NOMO-1 (cell line): ENCODE measurements at regions not wholly inside any gene's neighbourhood (a gene's known extent, or its start where the extent isn't known, plus 50 kb on each side); places are given as distances from the start of the nearest gene placed in this dataset.
"Not testable (repeated sequence)": the region's sequence is repeated elsewhere in the genome, so short reads cannot be mapped to it uniquely, and the experiment has no call there.

Source experiments
- DNase-seq, 2 experiments: peaks; one replicate each; lab custom pipeline; 2025; ENCODE audit not compliant: unreplicated experiment in 2 of 2; lab: John Stamatoyannopoulos, UW

DNA sequence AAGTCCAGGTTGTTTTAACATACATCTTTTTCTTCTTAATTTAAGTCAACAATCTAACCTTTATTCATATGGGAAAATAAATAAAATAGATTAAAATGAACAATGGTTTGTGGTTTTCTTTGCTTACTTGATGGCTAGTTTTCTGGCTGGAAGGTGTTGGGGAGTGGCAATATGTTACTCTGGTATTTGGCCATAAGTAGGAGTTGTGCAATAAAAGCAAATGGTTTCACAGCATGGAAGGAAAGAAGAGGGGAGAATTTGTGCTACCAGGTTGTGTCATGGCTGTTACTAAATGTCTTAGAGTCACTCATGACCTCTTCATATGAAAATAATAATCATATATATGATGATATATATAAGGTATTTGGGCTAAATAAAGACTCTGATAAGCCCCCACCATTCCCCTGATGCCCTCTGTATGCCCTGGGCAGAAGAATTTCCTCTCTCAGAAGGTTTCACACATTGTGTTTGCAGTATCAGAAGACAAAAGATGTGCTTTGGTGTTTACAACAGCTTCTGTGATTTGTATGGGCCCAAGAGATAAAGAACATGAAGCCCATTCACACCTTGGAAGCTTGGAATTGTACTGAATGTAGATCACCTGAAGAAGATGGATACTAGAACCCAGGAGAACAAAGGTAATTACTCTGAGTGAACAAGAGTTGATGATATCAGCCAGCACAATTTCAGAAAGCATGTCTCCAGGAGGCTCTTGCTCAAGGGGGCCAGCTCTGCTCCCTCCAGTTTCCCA, 160.9 kb downstream of the ALG10B start:
- no peak for DNase-seq

DNA sequence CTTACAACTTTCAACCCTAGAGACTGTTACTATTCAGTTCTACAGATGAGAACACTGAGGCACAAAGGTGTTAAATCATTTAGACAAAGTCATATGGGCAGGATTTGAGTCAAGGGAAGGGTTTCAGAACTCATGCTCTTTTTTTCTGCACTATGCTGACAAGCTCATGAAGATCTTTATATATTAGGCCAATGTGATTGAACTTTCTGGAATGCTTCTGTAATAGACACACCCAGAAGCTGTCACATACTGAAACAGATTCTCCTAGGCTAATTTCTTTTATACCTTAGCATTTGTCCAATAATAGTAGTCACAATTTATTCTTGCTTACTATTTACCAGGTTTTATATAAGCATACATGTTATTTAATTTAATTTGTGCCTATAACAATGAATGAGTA, 164.0 kb downstream of the ALG10B start:
- no peak for DNase-seq

DNA sequence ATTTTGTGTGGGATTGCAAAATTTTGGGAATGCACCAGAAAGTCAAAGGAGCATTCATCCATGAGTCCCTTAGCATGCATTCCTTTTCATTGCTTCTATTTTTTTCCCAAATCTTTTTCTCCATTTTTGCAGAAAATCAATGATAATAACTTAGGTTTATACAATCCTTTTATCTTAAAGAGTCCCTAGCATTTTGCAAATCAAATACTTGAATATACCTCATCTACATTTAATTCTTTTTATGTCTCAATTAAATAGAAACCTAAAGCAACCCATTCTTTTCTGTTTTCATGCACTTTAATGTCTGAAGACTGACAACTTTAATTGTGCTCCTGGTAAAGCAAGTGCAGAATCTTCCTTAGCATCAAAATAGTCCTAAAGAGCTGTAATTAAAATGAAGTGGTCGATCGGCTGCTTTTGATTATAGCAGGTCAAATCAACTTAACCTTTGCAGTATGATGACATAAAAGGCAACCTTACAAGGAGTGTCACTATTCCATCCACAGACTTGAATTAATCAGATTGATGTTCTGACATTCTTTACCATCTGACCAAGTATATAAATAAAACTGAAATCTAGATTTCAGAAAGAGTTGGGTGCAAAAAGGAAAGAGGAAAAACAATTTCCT, 168.4 kb downstream of the ALG10B start:
- DNase-seq, result no peak

DNA sequence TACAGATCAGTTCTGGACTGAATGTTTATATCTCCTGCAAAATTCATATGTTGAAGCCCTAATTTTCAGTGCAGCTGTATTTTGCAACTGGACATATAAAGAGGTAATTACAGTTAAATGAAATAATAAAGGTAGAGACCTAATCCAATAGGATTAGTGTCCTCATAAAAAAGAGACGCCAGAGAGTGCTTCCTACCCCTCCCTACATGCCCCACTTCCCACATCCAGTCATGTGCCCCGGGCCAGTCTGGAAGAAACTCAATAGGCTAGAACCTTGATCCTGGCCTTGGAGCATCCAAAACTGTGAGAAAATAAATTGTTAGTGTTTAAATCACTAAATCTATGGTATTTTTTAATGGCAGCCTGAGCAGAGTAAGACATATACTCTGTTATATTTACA, 172.3 kb downstream of the ALG10B start:
- DNase-seq, result no peak

DNA sequence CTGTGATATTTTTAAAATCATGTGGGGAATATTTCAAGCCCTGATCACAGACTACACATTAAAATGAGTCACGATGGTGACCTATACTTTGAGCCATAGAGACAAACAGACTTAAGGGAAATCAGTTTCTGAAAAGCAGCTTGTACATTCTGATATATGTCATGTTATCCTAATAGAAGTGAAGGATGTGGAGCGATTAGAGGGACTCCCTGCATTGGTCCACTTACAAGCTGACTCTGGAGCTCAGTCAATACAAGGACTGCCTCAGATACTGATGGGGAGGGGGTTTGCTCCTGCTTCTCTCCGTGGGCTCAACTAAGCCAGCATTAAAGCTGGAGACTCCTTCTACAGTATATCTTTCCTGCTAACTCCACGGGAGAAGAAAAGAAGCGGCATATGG, 173.5 kb downstream of the ALG10B start:
- DNase-seq, result no peak

DNA sequence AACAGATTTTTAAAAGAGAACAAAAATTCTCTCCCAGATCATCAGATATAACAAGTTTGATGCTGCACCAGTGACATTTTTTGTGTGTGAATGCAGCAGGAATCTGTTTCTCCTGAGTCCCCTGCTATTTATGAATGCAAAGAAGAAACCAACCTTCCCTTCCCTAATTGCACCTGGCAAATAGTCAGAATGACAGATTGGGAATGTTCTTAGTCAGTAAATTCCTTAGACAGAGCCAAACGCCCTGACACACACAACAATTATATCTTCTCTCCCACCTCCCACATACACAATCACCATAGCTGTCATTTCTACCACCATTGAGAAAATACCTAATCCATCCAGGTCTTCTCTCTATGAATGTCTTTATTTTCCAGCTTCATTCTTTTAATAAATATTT, 174.4 kb downstream of the ALG10B start:
- DNase-seq, result no peak

DNA sequence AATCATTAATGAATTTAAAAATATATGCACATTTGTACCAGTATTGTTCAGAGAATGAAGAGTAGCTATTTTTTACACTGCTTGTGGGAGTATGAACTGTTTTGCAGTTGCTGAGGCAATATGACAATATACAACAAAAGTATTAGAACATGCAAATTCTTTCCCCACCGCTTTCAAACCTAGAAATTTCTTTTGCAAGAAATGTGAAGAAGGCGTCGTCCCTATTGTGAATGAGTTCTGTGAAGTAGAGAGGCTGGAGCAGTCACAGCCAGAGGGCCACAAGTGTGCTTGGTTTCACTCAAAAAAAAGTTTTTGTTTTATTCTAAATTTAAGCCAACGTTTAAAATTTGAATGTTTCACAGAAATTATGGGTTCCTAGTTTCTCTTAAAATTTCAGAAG, 184.9 kb downstream of the ALG10B start:
- DNase-seq, result no peak

DNA sequence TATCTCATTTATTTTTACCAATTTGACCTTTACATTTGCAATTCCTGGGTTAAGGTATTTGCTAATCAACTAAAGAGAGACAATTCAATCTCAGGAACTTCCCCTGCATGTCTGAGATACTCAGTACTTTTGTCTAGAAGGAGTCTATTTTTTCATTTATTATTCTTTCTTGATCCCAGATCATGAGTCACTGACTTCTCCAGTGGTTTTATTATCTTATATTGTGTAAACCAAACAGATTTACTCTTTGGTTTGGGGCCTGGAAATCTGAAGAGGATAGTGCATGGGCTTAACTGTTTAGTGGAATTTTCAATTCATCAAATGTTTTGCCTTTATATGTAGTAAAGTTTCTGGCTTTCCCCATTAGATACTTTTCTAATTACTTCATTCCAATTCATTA, 185.4 kb downstream of the ALG10B start:
- no peak for DNase-seq

DNA sequence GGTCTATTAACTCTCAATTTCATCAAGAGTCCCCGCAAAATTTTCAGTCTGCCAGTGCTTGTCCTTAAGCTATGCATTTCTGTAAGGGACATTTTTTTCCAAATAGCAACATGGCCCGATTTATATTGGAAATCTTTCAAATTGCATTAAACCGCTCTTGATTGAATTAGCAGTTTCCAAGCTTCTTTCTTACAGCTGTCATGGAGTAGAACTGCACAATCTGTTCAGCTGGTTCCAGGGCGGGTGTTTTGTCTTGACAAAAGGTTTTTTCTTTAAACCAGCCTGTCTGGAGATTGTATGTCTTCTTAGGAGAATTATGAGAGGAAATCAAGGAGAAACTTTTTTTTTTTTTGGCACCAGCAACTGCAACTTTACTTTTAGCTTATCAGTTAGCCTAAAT, 185.8 kb downstream of the ALG10B start:
- DNase-seq, result no peak

DNA sequence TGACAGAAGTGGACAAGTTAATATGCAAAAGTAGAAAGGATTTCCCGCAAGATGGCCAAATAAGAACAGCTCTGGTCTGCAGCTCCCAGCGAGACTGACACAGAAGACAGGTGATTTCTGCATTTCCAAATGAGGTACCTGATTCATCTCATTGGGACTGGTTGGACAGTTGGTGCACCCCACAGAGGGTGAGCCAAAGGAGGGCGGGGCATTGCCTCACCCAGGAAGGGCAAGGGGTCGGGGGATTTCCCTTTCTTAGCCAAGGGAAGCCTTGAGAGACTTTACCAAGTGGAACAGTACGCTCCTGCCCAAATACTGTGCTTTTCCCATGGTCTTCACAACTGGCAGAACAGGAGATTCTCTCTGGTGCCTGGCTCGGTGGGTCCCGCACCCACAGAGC, 191.3 kb downstream of the ALG10B start:
- no peak for DNase-seq

DNA sequence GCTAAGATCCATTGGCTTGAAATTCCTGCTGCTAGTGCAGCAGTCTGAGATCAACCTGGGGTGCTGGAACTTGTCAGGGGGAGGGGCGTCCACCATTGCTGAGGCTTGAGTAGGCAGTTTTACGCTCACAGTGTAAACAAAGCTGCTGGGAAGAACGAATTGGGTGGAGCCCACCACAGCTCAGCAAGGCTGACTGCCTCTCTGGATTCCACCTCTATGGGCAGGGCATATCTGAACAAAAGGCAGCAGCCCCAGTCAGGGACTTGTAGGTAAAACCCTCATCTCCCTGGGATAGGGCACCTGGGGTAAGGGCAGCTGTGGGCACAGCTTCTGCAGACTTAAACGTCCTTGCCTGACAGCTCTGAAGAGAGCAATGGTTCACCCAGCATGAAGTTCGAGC, 191.7 kb downstream of the ALG10B start:
- no peak for DNase-seq

DNA sequence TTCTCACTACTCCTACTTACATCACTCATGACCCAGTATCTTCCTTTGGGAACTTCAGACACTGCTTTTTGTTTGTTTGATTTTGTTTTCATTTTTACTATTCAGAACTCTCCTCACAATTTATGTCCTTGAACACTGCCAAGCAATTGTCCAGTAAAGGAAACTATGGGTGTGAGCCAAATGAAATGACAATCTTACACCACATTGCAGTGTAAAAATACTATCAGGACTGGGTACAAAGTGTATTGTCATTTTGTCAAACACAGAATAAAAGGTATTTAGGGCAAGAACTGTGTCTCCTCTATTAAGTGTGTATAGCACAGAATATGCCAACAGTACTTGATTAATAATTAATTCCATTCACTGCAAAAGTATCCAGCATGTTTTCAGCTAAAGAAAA, 199.3 kb downstream of the ALG10B start:
- no peak for DNase-seq

DNA sequence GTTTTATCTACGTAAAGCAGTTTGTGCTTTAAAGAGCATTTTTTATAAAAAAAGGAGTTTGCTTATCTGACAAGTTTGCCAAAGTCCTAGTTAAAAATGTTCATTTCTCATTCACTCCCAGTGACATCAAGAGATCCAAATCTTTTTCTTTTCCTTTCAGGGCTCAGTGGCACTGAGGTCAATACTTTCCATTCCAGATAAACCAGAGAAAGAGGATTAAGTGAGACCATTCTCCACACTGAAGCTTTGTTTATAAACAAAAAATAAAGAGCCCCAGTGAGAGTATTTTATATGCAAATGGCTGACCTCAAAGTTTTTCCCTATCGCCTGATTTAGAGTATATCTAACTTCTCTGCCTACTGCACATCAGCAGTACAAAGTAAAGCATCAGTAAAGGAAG, 199.8 kb downstream of the ALG10B start:
- no peak for DNase-seq

DNA sequence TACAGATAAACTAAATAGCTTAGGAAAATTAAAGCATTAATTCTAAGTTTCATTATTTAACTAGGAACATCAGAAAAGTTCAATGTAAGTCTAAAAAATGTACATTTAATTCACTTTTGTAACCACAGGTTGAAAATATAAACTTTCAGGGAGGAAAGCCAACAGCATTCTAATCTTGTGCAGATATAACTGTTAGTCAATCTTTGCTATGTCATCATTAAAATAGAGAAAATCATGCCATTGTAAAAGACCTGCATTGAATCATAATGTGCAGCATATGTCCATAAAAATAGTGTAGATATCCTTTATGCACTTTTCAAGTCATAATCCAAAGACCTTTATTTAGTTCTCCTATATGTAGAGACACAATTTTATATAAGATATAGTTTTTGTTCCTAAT, 207.3 kb downstream of the ALG10B start:
- DNase-seq, result no peak

DNA sequence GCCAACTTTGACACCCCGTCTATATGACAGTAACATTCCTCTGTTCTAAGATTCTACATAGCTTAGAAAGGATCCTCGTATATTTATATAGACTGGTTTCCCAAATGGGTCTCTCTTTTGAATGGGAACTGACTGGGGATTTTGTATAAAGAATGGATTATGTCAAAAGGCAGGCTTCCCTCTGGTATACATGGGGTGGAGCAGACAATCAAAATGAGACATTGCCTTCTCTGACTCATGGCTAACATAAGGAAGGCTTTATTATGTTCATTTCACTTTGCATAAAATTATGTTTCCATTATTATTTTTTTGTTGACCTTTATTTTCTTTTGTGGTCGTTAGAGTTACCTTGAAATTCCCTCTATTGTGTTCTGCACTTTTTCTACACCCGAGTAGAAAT, 211.1 kb downstream of the ALG10B start:
- DNase-seq, result no peak

DNA sequence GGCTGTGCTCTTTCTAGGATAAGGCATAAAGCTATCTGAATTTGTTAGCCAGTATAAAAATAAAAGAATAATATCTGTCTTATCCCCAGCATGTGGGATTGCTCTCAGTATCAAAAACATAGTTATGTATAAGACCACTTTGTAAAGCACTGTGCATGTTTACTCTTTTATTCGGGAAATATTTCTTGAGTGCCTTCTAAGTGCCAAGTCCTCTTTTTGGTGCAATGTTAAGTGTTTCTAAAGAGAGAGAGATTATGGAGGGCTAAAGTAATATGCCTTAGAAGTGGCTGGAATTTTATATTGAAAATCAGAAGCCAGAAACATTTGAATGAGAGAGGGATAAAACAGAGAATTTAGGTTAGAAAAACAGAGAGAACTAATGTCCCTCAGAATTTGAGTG, 212.0 kb downstream of the ALG10B start:
- DNase-seq, result no peak

DNA sequence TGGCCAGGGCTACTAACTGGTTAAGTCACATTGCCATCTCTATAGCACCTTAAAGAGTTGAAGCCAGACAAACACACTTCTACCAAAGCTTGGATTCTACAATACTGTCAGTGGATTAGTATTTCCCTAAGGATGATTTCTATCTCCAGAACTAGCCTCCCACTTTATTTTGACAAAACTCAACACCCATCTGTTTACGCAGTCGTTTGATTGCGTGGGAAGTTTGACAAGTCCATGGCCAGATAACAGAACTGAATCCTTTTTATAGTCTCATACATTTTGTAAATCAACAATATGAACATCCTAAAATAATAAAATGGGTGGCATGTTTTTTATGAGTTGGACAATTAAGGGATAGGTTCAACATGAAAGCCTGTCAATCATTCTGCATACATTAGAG, 212.7 kb downstream of the ALG10B start:
- DNase-seq, result not testable (repeated sequence)

DNA sequence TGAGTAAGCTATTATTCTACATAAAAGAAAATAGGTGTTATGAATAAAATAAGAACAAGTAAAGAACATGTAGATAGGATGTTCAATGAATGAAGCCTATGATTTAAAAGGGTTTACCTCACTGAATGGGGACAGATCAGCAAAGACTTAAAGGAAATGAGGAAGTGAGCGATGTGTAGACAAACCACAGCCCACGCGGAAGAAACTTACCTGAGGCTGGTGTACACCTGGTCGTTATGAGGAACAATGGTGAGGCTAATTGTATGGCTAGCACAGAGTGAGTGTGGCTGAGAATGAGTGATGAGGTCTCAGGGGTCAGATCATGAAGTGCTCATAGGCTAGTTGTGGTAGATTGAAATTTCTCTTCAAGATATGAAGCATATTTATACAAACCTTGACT, 221.7 kb downstream of the ALG10B start:
- DNase-seq, result no peak

DNA sequence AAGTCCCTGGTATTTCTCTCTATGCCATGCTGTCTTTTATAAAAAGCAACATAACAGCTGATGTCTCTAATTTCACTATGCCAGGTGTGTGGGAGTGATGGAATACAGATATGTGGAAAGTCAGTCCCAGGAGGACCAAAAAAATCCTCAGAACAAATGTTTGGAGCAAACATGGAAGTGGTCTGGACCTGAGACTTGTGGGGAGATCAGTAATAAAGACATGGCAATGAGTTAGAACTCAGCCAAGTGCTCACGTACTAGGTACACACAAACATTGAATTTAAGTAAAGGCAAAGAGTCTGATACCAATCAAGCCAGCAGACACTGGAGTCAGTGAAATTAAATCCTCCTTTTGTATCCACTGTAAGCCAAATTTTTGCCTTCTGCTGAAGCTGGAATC, 223.6 kb downstream of the ALG10B start:
- DNase-seq, result no peak

DNA sequence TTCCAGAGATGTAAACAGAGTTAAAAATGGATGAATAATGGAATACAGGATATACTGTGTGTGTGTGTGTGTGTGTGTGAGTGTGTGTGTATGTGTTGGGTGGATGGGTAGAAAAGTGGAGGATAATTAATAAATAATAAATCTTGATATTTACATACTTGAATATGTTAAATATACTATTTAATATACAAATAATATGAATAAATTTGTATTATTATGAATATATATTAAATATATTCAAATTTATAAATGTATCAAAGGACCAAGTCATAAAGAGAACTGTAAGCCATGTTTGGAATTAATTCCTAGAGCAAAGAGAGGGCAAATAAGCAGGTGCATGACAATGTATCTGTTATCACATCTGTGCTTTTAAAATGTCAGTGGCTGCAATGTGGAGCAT, 225.3 kb downstream of the ALG10B start:
- DNase-seq, result no peak

DNA sequence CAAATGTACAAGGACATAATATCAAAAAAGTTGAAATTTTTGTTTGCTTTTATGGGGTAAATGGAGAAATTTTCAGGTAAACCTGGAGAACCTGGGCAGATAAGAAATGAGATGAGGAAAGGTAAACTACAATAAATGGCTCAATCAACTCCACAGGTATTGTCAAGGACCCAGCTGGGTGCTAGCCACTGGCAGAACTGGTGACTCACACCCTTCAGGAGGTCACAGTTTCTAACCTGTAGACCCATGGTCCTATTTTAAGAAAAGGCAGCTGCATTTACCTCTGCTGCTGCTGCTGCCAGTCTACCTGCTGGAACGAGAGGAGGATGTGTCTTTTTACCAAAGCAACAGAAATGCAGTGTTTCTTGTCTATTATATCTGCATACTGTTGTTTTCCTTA, 226.6 kb downstream of the ALG10B start:
- DNase-seq, result no peak

DNA sequence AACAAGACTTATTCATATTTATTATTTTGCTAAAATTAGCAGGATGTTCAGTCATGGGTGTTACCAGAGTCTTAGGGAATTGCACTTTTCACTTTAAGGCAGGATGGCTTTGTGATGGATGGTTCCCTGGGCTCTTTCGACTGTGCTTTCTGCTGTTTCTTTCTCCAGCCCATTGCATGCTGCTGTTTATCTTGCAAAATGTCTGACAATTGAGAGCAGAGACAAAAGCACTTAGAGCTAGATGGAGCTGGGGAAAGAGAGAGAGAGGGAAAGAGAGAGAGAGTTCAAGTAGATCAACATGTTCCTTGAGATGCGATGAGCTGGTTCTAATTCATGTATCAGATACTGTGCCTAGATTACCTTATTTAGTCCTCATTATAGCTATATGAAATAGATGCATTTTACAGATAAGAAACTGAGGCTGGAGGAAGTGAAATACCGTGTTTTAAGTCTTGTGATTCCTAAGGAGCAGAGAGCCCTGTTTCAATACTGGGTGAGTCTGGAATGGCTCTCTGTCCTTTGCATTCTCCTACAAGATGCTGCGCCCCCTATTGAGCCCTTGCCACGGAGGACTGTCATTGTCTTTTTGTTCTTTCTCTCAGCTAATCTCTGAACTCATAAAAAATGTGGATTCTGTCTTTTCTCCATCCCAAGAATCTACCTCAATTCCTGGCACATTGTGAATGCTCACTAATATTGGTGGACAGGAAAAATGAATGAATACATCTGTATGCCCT, 227.9 kb downstream of the ALG10B start:
- DNase-seq, result peak in 1 of 2 experiments; percentile 33
